ENCODE measurements at regions not wholly inside any gene's neighbourhood (a gene's known extent, or its start where the extent isn't known, plus 50 kb on each side); places are given as distances from the start of the nearest gene placed in this dataset.

DNA sequence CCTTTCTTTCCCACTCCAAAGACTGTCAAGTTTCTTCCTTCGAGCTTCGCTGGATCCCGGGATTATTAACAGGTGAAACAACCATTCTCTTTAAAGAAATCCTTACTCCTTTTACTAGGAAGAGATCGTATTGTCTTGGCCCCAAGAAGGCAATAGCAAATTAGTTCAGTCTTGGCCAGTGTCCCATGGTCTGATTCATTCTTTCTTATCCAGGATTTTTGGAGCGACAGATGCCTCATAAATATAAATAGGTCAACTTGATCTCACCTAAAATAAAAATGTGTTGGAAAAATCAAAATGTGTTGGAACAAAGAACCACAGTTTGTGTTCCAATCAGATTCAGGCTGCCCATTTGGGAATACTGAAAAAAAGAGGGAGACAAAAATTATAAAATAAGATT lies 140.1 kb upstream of the TMEM108 start:
- no peak for ATAC-seq
- Histone ChIP-seq H3K9ac (ENCODE audit: insufficient read depth in 1 of 2, low read depth in 2 of 2, low read length in 2 of 2) (no peak overlapping the region), H3K27me3 (ENCODE audit: control insufficient read depth in 2 of 2, insufficient read depth in 2 of 2, low read length in 2 of 2) (no peaks in the 10 kb centered on the region), H3K4me2 (ENCODE audit: insufficient read depth, low read length) (no peak overlapping the region), H3K4me1 (replicated peaks in 1 of 2; ENCODE audit: control insufficient read depth in 2 of 2, insufficient read depth in 2 of 2, low read length in 2 of 2) (no peaks in the 10 kb centered on the region; a peak in 1 of 5 replicates), H3K9me1 (ENCODE audit: control insufficient read depth, insufficient read depth, low read length) (no peaks in the 10 kb centered on the region), H3K9me3 (replicated peaks; ENCODE audit: control insufficient read depth, insufficient read depth, low read depth, low read length) (no peaks in the 10 kb centered on the region), H3K4me3 (no peak overlapping the region), H3K79me2 (ENCODE audit: control insufficient read depth, insufficient read depth, low read length) (no peaks in the 10 kb centered on the region), H2AFZ (ENCODE audit: low read depth, low read length) (peak overlapping the region; percentile 45; the same call in 1 of the 2 replicates), H4K20me1 (replicated peaks; ENCODE audit: control insufficient read depth, insufficient read depth, low read length) (no peaks in the 10 kb centered on the region), H3K27ac (ENCODE audit: extremely low read depth, low read depth, low read length) (no peak overlapping the region), H3K36me3 (ENCODE audit: control insufficient read depth, insufficient read depth, low read length) (no peaks in the 10 kb centered on the region)
- intact Hi-C loops (cut with micrococcal nuclease): no loop called here
- BruUV-seq (replicated peaks): no TSS peak
- no peak for DNase-seq (ENCODE audit: extremely low read depth in 1 of 4, low spot score in 3 of 4)
- ChIA-PET CTCF (ENCODE audit: low intra/inter-chr PET ratio) (no interaction called here), POLR2A (no interaction called here)
- no peak for TF ChIP-seq FOXJ2 (tag; IDR thresholded peaks at IDR 0.05)
- TF ChIP-seq ZNF217 (CRISPR knock-in tag; IDR thresholded peaks at IDR 0.05): no peak
- no peak for TF ChIP-seq ZFP30 (CRISPR knock-in tag; IDR thresholded peaks at IDR 0.05; ENCODE audit: borderline replicate concordance)
- TF ChIP-seq ZNF696 (CRISPR knock-in tag; conservative IDR thresholded peaks at IDR 0.05): no peak
- TF ChIP-seq KLF16 (IDR thresholded peaks at IDR 0.05): no peak
- no peak for TF ChIP-seq SNRNP70 (optimal IDR thresholded peaks at IDR 0.05; ENCODE audit: low read depth, low read length)
- no peak for TF ChIP-seq KDM5B (IDR thresholded peaks at IDR 0.05; ENCODE audit: insufficient replicate concordance, low read depth, low read length)
- no peak for TF ChIP-seq BACH1 (tag; IDR thresholded peaks at IDR 0.05)
- TF ChIP-seq, protein P1, sequence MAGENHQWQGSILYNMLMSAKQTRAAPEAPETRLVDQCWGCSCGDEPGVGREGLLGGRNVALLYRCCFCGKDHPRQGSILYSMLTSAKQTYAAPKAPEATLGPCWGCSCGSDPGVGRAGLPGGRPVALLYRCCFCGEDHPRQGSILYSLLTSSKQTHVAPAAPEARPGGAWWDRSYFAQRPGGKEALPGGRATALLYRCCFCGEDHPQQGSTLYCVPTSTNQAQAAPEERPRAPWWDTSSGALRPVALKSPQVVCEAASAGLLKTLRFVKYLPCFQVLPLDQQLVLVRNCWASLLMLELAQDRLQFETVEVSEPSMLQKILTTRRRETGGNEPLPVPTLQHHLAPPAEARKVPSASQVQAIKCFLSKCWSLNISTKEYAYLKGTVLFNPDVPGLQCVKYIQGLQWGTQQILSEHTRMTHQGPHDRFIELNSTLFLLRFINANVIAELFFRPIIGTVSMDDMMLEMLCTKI (IDR thresholded peaks at IDR 0.05; ENCODE audit: partially characterized antibody): no peak
- TF ChIP-seq TOE1 (IDR thresholded peaks at IDR 0.05; ENCODE audit: borderline replicate concordance): no peak
- TF ChIP-seq TOE1 (CRISPR knock-in tag; IDR thresholded peaks at IDR 0.05; ENCODE audit: borderline replicate concordance, low read depth): no peak
- TF ChIP-seq HSF4 (CRISPR knock-in tag; IDR thresholded peaks at IDR 0.05; ENCODE audit: borderline replicate concordance): no peak
- TF ChIP-seq ELF4 (CRISPR knock-in tag; IDR thresholded peaks at IDR 0.05): no peak
- TF ChIP-seq GABPA (tag; conservative IDR thresholded peaks at IDR 0.05; ENCODE audit: low read depth): no peak
- TF ChIP-seq ETV6 (IDR thresholded peaks at IDR 0.05; ENCODE audit: borderline replicate concordance in 1 of 2, low read depth in 2 of 2, low read length in 1 of 2): no peak
- no peak for TF ChIP-seq ETV6 (CRISPR knock-in tag; IDR thresholded peaks at IDR 0.05; ENCODE audit: borderline replicate concordance)
- no peak for TF ChIP-seq SUPT5H (IDR thresholded peaks at IDR 0.05)
- no peak for TF ChIP-seq PCBP1 (IDR thresholded peaks at IDR 0.05; ENCODE audit: low read depth, low read length, poor library complexity, severe bottlenecking)
- TF ChIP-seq, protein P2, sequence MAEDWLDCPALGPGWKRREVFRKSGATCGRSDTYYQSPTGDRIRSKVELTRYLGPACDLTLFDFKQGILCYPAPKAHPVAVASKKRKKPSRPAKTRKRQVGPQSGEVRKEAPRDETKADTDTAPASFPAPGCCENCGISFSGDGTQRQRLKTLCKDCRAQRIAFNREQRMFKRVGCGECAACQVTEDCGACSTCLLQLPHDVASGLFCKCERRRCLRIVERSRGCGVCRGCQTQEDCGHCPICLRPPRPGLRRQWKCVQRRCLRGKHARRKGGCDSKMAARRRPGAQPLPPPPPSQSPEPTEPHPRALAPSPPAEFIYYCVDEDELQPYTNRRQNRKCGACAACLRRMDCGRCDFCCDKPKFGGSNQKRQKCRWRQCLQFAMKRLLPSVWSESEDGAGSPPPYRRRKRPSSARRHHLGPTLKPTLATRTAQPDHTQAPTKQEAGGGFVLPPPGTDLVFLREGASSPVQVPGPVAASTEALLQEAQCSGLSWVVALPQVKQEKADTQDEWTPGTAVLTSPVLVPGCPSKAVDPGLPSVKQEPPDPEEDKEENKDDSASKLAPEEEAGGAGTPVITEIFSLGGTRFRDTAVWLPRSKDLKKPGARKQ (CRISPR knock-in tag; IDR thresholded peaks at IDR 0.05): no peak
- WGBS (ENCODE audit: insufficient coverage, low coverage, missing lambda C conversion rate): 28% methylated on average over 5 of the region's 5 CpGs
- FAIRE-seq: no peak
- in situ Hi-C loops (cut with MboI): no loop called here
